H54 (cell line): ENCODE measurements at regions not wholly inside any gene's neighbourhood (a gene's known extent, or its start where the extent isn't known, plus 50 kb on each side); places are given as distances from the start of the nearest gene placed in this dataset.

Source experiments
- DNase-seq: peaks from one replicate; pipeline ENCODE4 v3.0.0; 2011; ENCODE audit warnings: low spot score, mixed read lengths; ENCODE audit not compliant: insufficient read length
- FAIRE-seq: peaks from 3 replicates; lab custom pipeline; 2011; peaks lifted over from hg19 to GRCh38; lab: Jason Lieb, UNC
- POLR2A ChIP-seq: IDR thresholded peaks from 2 replicates; pipeline ENCODE4 v1.6.1; 2011; ENCODE audit warnings: low read depth, mild to moderate bottlenecking, low read length

GRCh38 chr9:89792189-89793123 lies 187.6 kb downstream of the GADD45G start:
- TF ChIP-seq POLR2A: no peak
- FAIRE-seq (no peak), DNase-seq (no peak)

GRCh38 chr9:89793124-89793495 lies 188.3 kb downstream of the GADD45G start:
- FAIRE-seq: no peak
- no peak for TF ChIP-seq POLR2A

GRCh38 chr9:89793551-89793950 lies 188.7 kb downstream of the GADD45G start:
- no peak for DNase-seq
- no peak for TF ChIP-seq POLR2A
- no peak for FAIRE-seq

More at GRCh38 chr9:89793124-89793495, 188.3 kb downstream of the GADD45G start:
- no peak for DNase-seq

- no peak for TF ChIP-seq POLR2A
- FAIRE-seq (no peak), DNase-seq (no peak)
These were observed 190.1 kb downstream of the GADD45G start for GRCh38 chr9:89794918-89795317.

GRCh38 chr9:89795538-89796195 lies 190.9 kb downstream of the GADD45G start:
- no peak for TF ChIP-seq POLR2A
- FAIRE-seq: no peak
- no peak for DNase-seq

GRCh38 chr9:89796606-89797005 lies 191.8 kb downstream of the GADD45G start:
- FAIRE-seq: no peak
- no peak for DNase-seq

GRCh38 chr9:89797255-89797654 lies 192.4 kb downstream of the GADD45G start:
- TF ChIP-seq POLR2A: no peak
- DNase-seq: no peak
- no peak for FAIRE-seq

More at GRCh38 chr9:89796606-89797005, 191.8 kb downstream of the GADD45G start:
- no peak for TF ChIP-seq POLR2A

GRCh38 chr9:89797937-89798455 lies 193.2 kb downstream of the GADD45G start:
- no peak for TF ChIP-seq POLR2A

GRCh38 chr9:89798547-89799120 lies 193.8 kb downstream of the GADD45G start:
- no peak for DNase-seq
- no peak for TF ChIP-seq POLR2A
- no peak for FAIRE-seq

More at GRCh38 chr9:89797937-89798455, 193.2 kb downstream of the GADD45G start:
- DNase-seq: no peak
- no peak for FAIRE-seq

GRCh38 chr9:89799221-89799620 lies 194.4 kb downstream of the GADD45G start:
- no peak for DNase-seq
- TF ChIP-seq POLR2A: no peak
- FAIRE-seq: no peak

GRCh38 chr9:89799766-89800165 lies 195.0 kb downstream of the GADD45G start:
- FAIRE-seq (no peak), DNase-seq (no peak)
- no peak for TF ChIP-seq POLR2A

- DNase-seq: no peak
- TF ChIP-seq POLR2A: no peak
- FAIRE-seq: no peak
These were observed 196.5 kb downstream of the GADD45G start for GRCh38 chr9:89801341-89801740.

GRCh38 chr9:89801742-89802670 lies 197.2 kb downstream of the GADD45G start:
- no peak for TF ChIP-seq POLR2A
- DNase-seq (no peak), FAIRE-seq (no peak)
